ENCODE measurements at regions not wholly inside any gene's neighbourhood (a gene's known extent, or its start where the extent isn't known, plus 50 kb on each side); places are given as distances from the start of the nearest gene placed in this dataset.
"Not testable (repeated sequence)": the region's sequence is repeated elsewhere in the genome, so short reads cannot be mapped to it uniquely, and the experiment has no call there.

DNA sequence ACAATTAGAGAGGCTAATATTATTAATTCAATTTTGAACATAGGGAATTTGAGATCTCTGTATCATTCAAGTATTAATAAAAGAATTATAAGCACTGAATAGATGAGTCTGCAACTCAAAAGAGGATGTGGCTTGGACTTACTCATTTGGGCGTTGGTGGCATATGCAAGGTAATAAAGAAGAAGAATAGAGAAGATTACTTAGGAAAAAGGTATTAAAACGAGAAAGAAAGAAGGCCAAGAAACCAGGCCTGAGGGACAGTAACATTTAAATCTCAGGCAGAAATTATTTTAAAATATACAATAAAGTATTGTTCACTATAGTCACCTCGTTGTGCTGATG is 383.0 kb upstream of the INTU start:
- no peak for FAIRE-seq

DNA sequence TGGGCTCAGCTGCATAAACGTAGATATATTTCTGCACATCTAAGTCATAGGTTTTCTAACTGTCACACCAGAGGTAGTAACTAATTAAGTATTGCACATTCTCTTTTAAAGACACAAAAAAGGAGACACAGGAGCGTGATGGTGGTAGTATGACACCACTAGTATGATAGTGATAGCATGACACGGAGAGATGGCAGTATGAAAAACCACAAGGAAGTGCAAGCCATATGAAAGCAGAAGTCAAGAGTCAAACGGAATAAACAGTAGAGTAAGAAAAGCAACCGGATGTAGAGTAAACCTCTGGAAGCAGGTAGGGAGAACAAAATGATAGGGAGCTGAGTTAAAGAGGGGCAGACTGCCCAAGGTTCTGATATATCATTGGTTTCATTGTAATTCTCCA is 382.2 kb upstream of the INTU start:
- FAIRE-seq, result no peak

DNA sequence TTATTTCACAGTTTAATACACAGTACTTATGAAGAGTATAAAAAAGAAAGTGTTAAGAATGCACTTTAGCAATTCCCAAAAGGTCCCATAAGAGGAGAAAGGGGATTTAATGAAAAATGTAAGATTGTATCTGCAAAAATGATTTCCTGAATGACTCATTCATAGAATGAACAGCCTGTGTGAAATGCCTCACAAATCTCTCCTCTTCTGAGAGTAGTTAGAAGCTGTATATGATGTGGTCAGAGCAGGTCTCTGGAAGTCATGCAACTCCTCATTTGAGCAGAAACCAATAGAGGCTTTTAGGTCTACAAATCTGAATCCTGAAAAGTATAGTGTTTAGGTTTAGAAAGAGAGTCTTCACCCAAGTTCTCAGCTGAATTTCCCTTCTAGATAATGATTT is 381.3 kb upstream of the INTU start:
- FAIRE-seq, result no peak

GRCh38 chr4:127256500-127256899 is 376.3 kb upstream of the INTU start:
- no peak for FAIRE-seq

DNA sequence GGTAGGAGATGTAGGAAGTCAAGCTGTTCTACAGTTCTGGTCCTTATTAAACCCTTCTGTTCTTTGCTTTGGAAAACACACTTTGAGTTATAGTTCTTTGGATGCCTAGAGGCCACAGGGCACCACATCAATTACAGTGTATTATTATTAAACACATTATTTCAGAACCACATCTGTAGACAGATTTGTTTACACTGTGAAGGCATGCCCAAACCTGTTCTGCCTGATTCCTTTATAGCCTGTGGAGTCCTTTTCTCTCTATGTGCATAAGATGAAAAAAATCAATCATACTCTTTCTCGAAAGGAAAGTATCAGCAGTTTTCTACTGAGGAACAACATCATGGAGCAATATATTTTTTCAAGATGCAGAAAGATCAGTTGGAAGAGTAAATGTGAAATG is 371.3 kb upstream of the INTU start:
- peak; percentile 33 for FAIRE-seq

- no peak for FAIRE-seq
Measured at GRCh38 chr4:127268367-127268766, 364.4 kb upstream of the INTU start.

GRCh38 chr4:127277023-127277422 is 355.7 kb upstream of the INTU start:
- not testable (repeated sequence) for FAIRE-seq

GRCh38 chr4:127284236-127284635 is 348.5 kb upstream of the INTU start:
- no peak for FAIRE-seq

GRCh38 chr4:127291316-127291715 is 341.4 kb upstream of the INTU start:
- no peak for FAIRE-seq

DNA sequence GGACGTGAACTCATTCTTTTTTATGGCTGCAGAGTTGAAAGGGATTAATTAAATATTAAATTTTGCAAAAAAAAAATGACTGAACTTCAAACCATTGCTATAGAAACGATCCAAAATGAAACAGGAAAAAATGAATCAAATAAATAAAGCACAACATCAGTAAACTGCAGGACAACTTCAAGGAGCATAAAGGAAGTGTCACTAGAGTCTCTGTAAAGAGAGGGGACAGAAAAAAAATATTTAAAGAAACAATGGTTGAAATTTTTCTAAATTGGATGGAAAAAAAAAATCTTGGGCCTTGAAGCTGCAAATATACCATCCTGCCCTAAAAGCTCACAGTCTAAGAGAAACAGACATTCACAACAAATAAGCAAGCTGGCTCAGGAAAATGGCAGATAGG is 339.3 kb upstream of the INTU start:
- FAIRE-seq, result no peak

- peak; percentile 83 for FAIRE-seq
Measured at GRCh38 chr4:127304356-127304755, 328.4 kb upstream of the INTU start.

GRCh38 chr4:127307996-127308395 is 324.8 kb upstream of the INTU start:
- no peak for FAIRE-seq

DNA sequence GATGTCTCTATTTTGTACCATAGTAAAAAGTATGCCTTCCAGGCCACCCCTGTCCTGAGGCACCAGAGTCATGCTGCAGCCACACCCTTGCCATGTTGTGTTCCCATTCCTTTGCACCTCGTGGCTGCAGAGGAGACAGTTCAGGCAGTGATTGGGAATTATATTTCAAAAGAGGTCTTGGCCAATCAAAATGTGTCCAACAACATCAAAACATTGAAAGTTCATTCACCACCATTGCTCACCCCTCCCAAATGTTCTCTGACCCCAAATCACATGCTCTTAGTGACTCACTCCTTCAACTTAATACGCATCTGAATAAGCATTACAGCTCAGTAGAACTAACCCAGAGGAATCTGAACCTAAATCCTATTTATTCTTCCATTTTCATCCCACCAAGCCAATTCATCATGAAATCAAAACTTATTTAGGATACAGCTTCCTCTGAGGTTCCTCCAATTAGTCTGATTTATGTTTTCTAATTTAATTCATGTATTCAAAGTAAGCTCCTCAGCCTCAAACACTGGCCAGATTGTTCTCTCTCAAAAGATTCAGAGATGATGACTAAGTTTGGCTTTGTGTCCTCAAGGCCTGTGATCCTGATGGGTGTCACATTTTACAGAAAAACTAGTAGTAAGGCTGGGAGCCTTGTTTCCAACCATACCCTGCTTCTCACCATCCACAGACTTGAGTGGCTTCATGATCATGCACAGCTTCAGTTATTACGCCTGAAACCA is 323.2 kb upstream of the INTU start:
- no peak for FAIRE-seq

DNA sequence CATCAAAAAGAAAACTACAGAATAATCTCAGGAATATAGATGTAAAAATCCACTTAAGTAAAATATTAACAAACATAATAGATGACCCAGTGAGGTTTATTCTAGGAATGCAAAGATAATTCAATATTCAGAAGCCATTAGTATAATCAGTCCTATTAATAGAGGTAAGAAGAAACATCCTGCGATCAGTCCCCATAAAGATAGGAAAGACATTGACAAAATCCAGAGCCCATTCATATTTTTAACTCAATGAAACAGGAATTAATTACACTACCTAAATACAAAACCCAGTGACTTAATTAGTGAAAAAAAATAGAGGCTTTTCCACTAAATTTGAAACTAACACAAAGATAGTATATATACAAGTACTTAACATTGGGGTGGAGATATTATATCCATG is 321.4 kb upstream of the INTU start:
- no peak for FAIRE-seq

- no peak for FAIRE-seq
Measured at GRCh38 chr4:127311924-127312323, 320.8 kb upstream of the INTU start.

DNA sequence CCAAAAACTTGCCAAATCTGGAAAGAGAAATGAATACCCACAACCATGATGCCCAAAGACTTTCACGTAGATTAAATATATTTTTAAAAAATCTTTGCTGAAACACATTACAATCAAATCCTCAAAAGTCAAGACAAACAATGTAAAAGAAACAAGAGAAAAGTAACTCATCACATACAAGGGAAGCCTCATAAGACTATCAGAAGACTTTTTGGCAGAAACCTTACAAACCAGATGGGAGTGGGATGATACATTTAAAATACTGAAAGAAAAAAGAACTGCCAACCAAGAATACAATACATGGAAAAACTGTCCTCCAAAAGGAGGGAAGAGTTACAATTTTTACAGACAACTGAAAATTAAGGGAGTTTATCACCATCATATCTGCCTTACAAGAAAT is 319.0 kb upstream of the INTU start:
- FAIRE-seq, result no peak

DNA sequence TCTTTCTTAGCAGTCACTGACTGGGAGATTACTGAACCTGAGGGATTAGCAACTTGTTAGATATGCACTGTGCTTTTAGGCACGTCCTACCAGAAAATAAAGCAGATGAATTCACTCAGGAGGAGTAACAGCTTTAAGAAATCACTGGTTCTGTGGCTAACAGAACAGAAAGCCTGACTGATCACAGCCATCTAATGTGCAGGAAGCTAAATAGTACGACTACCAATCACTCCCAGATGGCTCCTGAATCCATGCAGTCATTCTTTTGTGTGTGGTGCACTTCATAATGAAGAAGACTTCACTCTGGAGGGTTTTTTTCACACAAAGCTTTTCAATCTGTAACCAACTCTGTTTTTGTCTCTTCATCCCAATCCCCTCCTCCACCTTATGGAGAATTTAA is 305.3 kb upstream of the INTU start:
- FAIRE-seq, result no peak

- no peak for FAIRE-seq
Measured at GRCh38 chr4:127335073-127335620, 297.6 kb upstream of the INTU start.

GRCh38 chr4:127335732-127336131 is 297.0 kb upstream of the INTU start:
- no peak for FAIRE-seq

GRCh38 chr4:127343123-127343522 is 289.6 kb upstream of the INTU start:
- FAIRE-seq, result not testable (repeated sequence)

DNA sequence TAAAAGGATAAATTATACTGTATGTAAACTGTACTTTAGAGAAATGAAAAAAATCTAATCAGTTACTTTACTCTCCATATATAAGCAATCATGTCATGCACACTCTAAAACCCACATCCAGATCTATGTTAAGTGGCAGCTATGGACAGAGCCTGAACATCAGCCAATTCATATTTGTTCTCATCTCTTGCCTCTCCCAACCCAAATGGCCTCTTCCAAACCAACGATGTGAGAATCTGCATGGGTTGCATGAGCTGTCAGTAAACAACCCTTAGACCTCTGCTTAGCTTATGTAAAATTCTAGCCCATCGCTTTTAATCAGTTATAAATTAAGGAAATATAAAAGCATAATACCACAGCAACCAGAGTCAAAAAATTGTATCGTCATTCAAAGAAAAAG is 288.7 kb upstream of the INTU start:
- no peak for FAIRE-seq

DNA sequence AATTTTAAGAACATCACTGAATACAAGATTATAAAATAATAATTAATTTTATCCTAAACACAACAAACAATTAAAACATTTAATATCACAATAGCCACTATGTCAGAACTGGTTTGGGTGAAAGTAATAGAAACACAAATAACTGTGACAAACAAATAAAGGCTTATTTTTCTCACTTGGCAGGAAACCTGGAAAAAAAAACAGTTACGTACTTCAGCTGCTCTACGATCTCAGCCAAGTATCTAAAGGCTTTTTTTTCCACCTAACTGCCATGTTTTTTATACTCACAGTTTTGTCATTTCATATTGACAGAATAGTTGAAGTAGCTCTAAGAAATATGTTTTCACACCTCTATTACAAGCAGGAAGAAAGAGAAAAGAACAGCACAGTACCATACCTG is 284.8 kb upstream of the INTU start:
- no peak for FAIRE-seq

DNA sequence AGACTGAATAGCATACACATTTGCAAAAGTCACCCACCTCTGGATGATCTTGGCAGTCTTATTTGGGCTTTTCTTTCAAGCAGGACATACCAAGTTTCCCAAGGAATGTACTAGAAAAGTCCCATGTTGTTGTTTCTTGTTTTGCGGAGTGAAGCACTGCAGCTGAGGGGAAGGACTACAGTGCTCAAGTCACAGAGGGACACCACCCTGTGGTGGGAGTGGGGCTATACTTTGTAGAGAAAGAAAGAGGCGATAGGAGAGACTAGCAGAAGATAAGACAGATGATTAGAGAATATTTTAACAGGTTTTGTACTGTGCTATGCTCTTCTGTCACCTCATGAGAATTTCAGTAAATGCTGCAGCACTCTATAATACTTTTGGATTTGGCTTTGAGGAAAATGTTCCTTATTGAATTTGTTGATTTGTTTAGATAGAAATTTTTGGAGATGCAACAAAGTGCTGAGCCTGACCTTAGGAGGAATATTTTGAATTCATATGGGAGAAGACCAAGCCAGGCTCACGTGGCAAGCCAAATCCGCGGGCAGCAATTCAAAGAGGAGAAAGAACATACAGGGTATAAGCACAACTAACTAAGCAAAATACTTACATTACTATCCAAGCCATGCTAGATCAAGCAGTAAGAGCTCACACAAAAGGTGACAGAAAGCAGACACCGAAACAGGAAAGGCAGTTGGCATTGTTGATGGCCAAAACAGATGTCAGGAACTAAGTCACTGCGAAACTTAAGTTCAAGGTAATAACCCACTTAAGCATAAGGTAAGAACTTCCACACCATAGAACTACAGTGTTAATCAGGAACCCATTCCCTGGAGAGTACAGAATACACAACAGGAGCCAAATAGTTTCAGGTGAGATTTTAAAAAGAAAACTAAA is 280.3 kb upstream of the INTU start:
- FAIRE-seq, result no peak

DNA sequence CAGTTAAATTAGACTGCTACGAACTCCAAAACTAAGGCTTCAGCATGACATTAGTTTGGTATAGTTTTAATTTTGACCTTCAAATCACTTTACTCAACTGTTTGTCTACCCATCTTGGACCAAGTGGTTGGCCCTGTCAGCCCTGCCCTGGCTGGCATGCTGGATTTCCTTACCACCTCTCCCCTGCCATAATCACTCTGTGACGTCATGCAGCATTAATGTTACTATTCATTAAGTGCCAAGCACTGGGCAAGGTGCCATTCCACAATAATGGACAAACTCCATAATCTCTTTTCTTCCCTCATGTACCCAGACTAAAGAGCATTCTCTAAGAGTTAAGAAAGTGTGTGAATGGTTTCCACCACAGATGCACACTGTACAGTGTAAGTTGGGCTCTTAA is 277.0 kb upstream of the INTU start:
- FAIRE-seq, result no peak

Data from endometrium (tissue), 2 donors.